ENCODE measurements at regions not wholly inside any gene's neighbourhood (a gene's known extent, or its start where the extent isn't known, plus 50 kb on each side); places are given as distances from the start of the nearest gene placed in this dataset.

- no peak overlapping the region for H3K4me3 ChIP-seq (ENCODE audit: low read depth, low read length)
- in situ Hi-C loops (cut with HindIII; ENCODE audit: low pct_ligation_motif_present, low sequenced_read_pairs), result no loop called here
These were observed 273.9 kb upstream of the NFE2L3 start for GRCh38 chr7:25877802-25878789.

GRCh38 chr7:25879799-25880198 is 272.2 kb upstream of the NFE2L3 start:
- no peak for DNase-seq
- H3K27me3 ChIP-seq (replicated peaks), result peaks cover 4% of the 10 kb centered on the region
- no peak overlapping the region for H3K4me3 ChIP-seq (ENCODE audit: low read depth, low read length)
- no peaks in the 10 kb centered on the region for H3K36me3 ChIP-seq (replicated peaks)
- in situ Hi-C loops (cut with HindIII; ENCODE audit: low pct_ligation_motif_present, low sequenced_read_pairs), result no loop called here
- no peak for TF ChIP-seq CTCF (IDR thresholded peaks at IDR 0.05; ENCODE audit: low read depth, low read length, missing control alignments)
- H3K27ac ChIP-seq, result no peak overlapping the region

More at GRCh38 chr7:25877802-25878789, 273.9 kb upstream of the NFE2L3 start:
- DNase-seq, result no peak
- Histone ChIP-seq H3K27ac (no peak overlapping the region), H3K36me3 (replicated peaks) (no peaks in the 10 kb centered on the region), H3K27me3 (replicated peaks) (peaks cover 4% of the 10 kb centered on the region)
- no peak for TF ChIP-seq CTCF (IDR thresholded peaks at IDR 0.05; ENCODE audit: low read depth, low read length, missing control alignments)

DNA sequence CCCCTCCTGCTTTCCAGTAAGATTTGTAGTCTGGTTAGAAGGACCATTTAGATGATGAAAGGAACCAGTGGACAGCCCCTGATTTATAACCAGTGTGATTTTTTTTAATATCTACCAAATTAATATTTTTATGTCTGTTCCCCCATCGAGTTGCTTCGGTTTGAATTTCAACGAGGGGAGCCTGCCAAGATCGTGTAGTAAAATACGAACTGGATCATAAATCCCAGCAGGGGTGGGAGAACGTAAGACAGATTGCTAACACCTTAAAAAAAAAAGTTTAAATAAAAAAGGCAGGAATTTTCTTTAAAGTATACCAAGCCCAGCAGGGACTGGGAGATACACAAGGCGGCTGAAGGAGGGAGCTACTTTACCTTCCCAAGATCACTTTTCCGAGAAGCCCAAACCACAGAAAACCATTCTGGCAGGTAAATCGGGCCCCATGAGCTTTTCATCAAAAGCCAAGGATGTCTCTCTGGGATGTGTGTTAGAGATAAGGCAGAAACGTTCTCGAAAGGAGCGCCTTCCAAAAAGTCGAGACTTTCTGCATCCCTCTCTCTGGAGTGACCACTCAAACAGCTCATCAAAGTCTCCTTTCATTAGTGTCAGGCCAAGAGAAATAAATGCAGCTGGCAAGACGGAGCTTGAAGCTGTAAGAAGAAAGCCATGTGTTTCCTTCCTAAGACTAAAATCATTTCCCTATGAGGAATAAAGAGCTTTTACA is 270.5 kb upstream of the NFE2L3 start:
- DNase-seq, result no peak
- Histone ChIP-seq H3K27me3 (replicated peaks) (peaks cover 4% of the 10 kb centered on the region), H3K36me3 (replicated peaks) (no peaks in the 10 kb centered on the region), H3K27ac (no peak overlapping the region), H3K4me3 (ENCODE audit: low read depth, low read length) (no peak overlapping the region)
- no peak for TF ChIP-seq CTCF (IDR thresholded peaks at IDR 0.05; ENCODE audit: low read depth, low read length, missing control alignments)
- in situ Hi-C loops (cut with HindIII; ENCODE audit: low pct_ligation_motif_present, low sequenced_read_pairs), result no loop called here

GRCh38 chr7:25882151-25882773 is 269.7 kb upstream of the NFE2L3 start:
- no peak overlapping the region for H3K4me3 ChIP-seq (ENCODE audit: low read depth, low read length)
- no peaks in the 10 kb centered on the region for H3K36me3 ChIP-seq (replicated peaks)
- in situ Hi-C loops (cut with HindIII; ENCODE audit: low pct_ligation_motif_present, low sequenced_read_pairs), result no loop called here
- no peak for TF ChIP-seq CTCF (IDR thresholded peaks at IDR 0.05; ENCODE audit: low read depth, low read length, missing control alignments)
- no peak overlapping the region for H3K27ac ChIP-seq
- peaks cover 4% of the 10 kb centered on the region for H3K27me3 ChIP-seq (replicated peaks)
- no peak for DNase-seq

GRCh38 chr7:25884265-25884828 is 267.7 kb upstream of the NFE2L3 start:
- TF ChIP-seq CTCF (IDR thresholded peaks at IDR 0.05; ENCODE audit: low read depth, low read length, missing control alignments), result no peak
- Histone ChIP-seq H3K4me3 (ENCODE audit: low read depth, low read length) (no peak overlapping the region), H3K27me3 (replicated peaks) (peaks cover 2% of the 10 kb centered on the region), H3K27ac (no peak overlapping the region), H3K36me3 (replicated peaks) (no peaks in the 10 kb centered on the region)
- in situ Hi-C loops (cut with HindIII; ENCODE audit: low pct_ligation_motif_present, low sequenced_read_pairs), result no loop called here
- no peak for DNase-seq

All from brain microvascular endothelial cell (primary cell).